Endothelial cell of umbilical vein (primary cell): ENCODE measurements at regions not wholly inside any gene's neighbourhood (a gene's known extent, or its start where the extent isn't known, plus 50 kb on each side); places are given as distances from the start of the nearest gene placed in this dataset.

Experiments
- BruUV-seq: library from RNA; stranded (reverse); fragments of 400-500 nt; replicated peaks from 2 replicates; lab custom pipeline; 2021; lab: Mats Ljungman, UMichigan
- CTCF ChIA-PET: fragments of 300-600, 350-600 bp; sonication (Branson Sonifier 250); formaldehyde crosslinking; loops from one replicate; lab custom pipeline; 2021; ENCODE audit warnings: antibody characterized with exemption, inconsistent platforms; lab: Charles Lee
- POLR2A ChIA-PET: fragments of 300-600, 350-600 bp; sonication (Branson Sonifier 250); formaldehyde crosslinking; loops from one replicate; lab custom pipeline; 2021; ENCODE audit warnings: antibody characterized with exemption, inconsistent platforms; lab: Charles Lee
- DNase-seq: peaks from one replicate; pipeline ENCODE4 v3.0.0-alpha.2; 2011; ENCODE audit warnings: low read depth, low spot score
- FAIRE-seq: peaks from 2 replicates; lab custom pipeline; 2011; peaks lifted over from hg19 to GRCh38; lab: Jason Lieb, UNC
- H2AFZ ChIP-seq: 2 replicates; pipeline ENCODE4 v1.6.0; 2012; ENCODE audit warnings: low read depth, low read length, control low read depth, inconsistent platforms
- H3K27ac ChIP-seq: 2 replicates; pipeline ENCODE4 v1.5.1; 2011; ENCODE audit warnings: low read depth, mild to moderate bottlenecking, control low read depth, low read length, moderate library complexity; ENCODE audit not compliant: insufficient read depth
- H3K27me3 ChIP-seq, 2 experiments: 2 replicates each; pipeline versions ENCODE4 v1.6.0 to v1.6.1; 2011; ENCODE audit warnings: low read length in 2 of 2, mixed read lengths in 1 of 2; ENCODE audit not compliant: control insufficient read depth in 2 of 2, insufficient read depth in 2 of 2
- H3K36me3 ChIP-seq, 2 experiments: 2 replicates in 1 of 2; 3 replicates in 1 of 2; pipeline ENCODE4 v1.5.1; 2011; ENCODE audit warnings: low read length in 2 of 2, mild to moderate bottlenecking in 1 of 2, moderate library complexity in 1 of 2; ENCODE audit not compliant: control insufficient read depth in 2 of 2, insufficient read depth in 2 of 2; ENCODE audit errors: extremely low read depth in 1 of 2
- H3K4me1 ChIP-seq: 3 replicates; pipeline ENCODE4 v1.5.1; 2011; ENCODE audit warnings: mild to moderate bottlenecking, low read length; ENCODE audit not compliant: control insufficient read depth, insufficient read depth; ENCODE audit errors: extremely low read depth
- H3K4me2 ChIP-seq: 2 replicates; pipeline ENCODE4 v1.6.1; 2011; ENCODE audit warnings: low read length, control low read depth, mixed read lengths; ENCODE audit not compliant: insufficient read depth
- H3K4me3 ChIP-seq, 3 experiments: fragments of 200-600 bp in 1 of 3; sonication (generic), shearing (Covaris generic) in 1 of 3; replicated peaks in 1 of 3; 2 replicates each; pipeline ENCODE4 v1.5.1; 2011 to 2016; ENCODE audit warnings: control low read depth in 3 of 3, low read length in 3 of 3, mild to moderate bottlenecking in 2 of 3, inconsistent platforms in 1 of 3, low read depth in 1 of 3, moderate library complexity in 1 of 3; ENCODE audit not compliant: insufficient read depth in 1 of 3
- H3K79me2 ChIP-seq: 2 replicates; pipeline ENCODE4 v1.6.0; 2012; ENCODE audit warnings: low read length, inconsistent platforms; ENCODE audit not compliant: control insufficient read depth, insufficient read depth
- H3K9ac ChIP-seq: replicated peaks from 2 replicates; pipeline ENCODE3; 2011; ENCODE audit warnings: low read length, control low read depth; ENCODE audit not compliant: insufficient read depth; ENCODE audit errors: extremely low read depth
- H3K9me1 ChIP-seq: replicated peaks from 3 replicates; pipeline ENCODE4 v1.6.0; 2011; ENCODE audit warnings: mild to moderate bottlenecking, low read length; ENCODE audit not compliant: control insufficient read depth, insufficient read depth; ENCODE audit errors: extremely low read depth
- H3K9me3 ChIP-seq: replicated peaks from 2 replicates; pipeline ENCODE4 v1.5.1; 2012; ENCODE audit warnings: low read length, inconsistent platforms; ENCODE audit not compliant: control insufficient read depth, insufficient read depth
- H4K20me1 ChIP-seq: replicated peaks from 2 replicates; pipeline ENCODE3; 2011; ENCODE audit warnings: mild to moderate bottlenecking, low read length; ENCODE audit not compliant: control insufficient read depth, insufficient read depth; ENCODE audit errors: extremely low read depth
- EZH2 ChIP-seq: IDR thresholded peaks from 2 replicates; pipeline ENCODE4 v1.6.1; 2012; ENCODE audit warnings: borderline replicate concordance, low read depth, mild to moderate bottlenecking, moderate library complexity, low read length, inconsistent platforms; ENCODE audit not compliant: severe bottlenecking
- FOS ChIP-seq: IDR thresholded peaks from 2 replicates; pipeline ENCODE4 v1.6.1; 2011; ENCODE audit warnings: mild to moderate bottlenecking, low read length, moderate library complexity, borderline replicate concordance; ENCODE audit not compliant: insufficient read depth
- GATA2 ChIP-seq: IDR thresholded peaks from 2 replicates; pipeline ENCODE4 v1.7.0; 2011; ENCODE audit warnings: low read depth, mild to moderate bottlenecking, moderate library complexity, mixed read lengths, low read length; ENCODE audit not compliant: insufficient read length, insufficient read depth
- JUN ChIP-seq: IDR thresholded peaks from 2 replicates; pipeline ENCODE4 v1.6.1; 2011; ENCODE audit warnings: borderline replicate concordance, low read depth; ENCODE audit not compliant: insufficient read length, insufficient read depth
- MYC ChIP-seq: IDR thresholded peaks from one replicate; pipeline ENCODE4 v1.6.1; 2011; ENCODE audit warnings: mild to moderate bottlenecking, low read depth, low read length
- POLR2A ChIP-seq: IDR thresholded peaks from 2 replicates; pipeline ENCODE4 v1.6.1; 2012; ENCODE audit warnings: low read depth, mild to moderate bottlenecking, control low read depth, low read length
- POLR2AphosphoS5 ChIP-seq: IDR thresholded peaks from 2 replicates; pipeline ENCODE4 v1.6.1; 2012; ENCODE audit warnings: low read depth, mild to moderate bottlenecking, control low read depth, low read length, moderate library complexity; ENCODE audit not compliant: insufficient read depth
- dilution Hi-C: fragments of 300-500 bp; cut with MboI; formaldehyde crosslinking; loops from one replicate; pipeline ENCODE4 v1.15.0; 2019; ENCODE audit warnings: low sequenced_read_pairs; ENCODE audit not compliant: extremely low pct_ligation_motif_present
- intact Hi-C: fragments of 100-400 bp; cut with micrococcal nuclease; formaldehyde crosslinking; loops from one replicate; pipeline ENCODE4 v1.10.0; 2022
- TF ChIP-seq, protein P1 (sequence below), 2 donors: IDR thresholded peaks; 1 replicate in 1 of 2; 2 replicates in 1 of 2; pipeline ENCODE4 v1.5.1; 2011; ENCODE audit warnings: low read length in 2 of 2, mild to moderate bottlenecking in 2 of 2, moderate library complexity in 2 of 2, control low read depth in 1 of 2, inconsistent platforms in 1 of 2, low read depth in 1 of 2; ENCODE audit not compliant: insufficient read depth in 1 of 2; ENCODE audit errors: extremely low read depth in 1 of 2
- TF ChIP-seq, protein P2 (sequence below): IDR thresholded peaks from 2 replicates; pipeline ENCODE4 v1.6.1; 2011; ENCODE audit not compliant: insufficient read depth, insufficient read length

DNA sequence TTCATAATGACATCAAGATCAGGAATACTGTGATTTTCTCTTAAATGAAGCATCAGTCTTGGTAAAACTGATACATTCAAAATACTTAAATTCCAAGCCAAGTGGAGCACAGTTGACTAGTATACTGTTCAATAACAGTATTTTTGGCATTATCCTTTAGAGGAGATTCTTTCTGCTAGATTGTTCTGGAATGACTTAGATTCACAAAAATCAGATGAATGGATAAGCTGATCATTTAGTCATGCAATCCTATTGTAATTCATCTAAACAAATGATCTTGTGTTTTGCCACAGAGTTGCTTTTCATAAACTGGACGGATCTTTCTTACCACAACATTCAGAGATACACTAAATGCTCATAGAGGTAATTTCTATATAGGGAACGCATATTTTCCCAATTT, 232.0 kb downstream of the CXXC4 start:
- TF ChIP-seq, protein P1, sequence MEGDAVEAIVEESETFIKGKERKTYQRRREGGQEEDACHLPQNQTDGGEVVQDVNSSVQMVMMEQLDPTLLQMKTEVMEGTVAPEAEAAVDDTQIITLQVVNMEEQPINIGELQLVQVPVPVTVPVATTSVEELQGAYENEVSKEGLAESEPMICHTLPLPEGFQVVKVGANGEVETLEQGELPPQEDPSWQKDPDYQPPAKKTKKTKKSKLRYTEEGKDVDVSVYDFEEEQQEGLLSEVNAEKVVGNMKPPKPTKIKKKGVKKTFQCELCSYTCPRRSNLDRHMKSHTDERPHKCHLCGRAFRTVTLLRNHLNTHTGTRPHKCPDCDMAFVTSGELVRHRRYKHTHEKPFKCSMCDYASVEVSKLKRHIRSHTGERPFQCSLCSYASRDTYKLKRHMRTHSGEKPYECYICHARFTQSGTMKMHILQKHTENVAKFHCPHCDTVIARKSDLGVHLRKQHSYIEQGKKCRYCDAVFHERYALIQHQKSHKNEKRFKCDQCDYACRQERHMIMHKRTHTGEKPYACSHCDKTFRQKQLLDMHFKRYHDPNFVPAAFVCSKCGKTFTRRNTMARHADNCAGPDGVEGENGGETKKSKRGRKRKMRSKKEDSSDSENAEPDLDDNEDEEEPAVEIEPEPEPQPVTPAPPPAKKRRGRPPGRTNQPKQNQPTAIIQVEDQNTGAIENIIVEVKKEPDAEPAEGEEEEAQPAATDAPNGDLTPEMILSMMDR (IDR thresholded peaks at IDR 0.05; ENCODE audit: extremely low read depth in 1 of 2, insufficient read depth in 1 of 2, low read depth in 1 of 2, low read length in 2 of 2), result no peak
- TF ChIP-seq GATA2 (no peak), JUN (no peak), FOS (no peak), MYC (no peak), POLR2AphosphoS5 (no peak), POLR2A (no peak), EZH2 (no peak)
- TF ChIP-seq, protein P2, sequence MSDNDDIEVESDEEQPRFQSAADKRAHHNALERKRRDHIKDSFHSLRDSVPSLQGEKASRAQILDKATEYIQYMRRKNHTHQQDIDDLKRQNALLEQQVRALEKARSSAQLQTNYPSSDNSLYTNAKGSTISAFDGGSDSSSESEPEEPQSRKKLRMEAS, result no peak
- BruUV-seq, result no TSS peak
- no peak overlapping the region for H3K9ac ChIP-seq
- no peaks in the 10 kb centered on the region for H3K79me2 ChIP-seq
- no peak overlapping the region for H3K4me2 ChIP-seq
- intact Hi-C loops (no loop called here), dilution Hi-C loops (no loop called here)
- no peak overlapping the region for H2AFZ ChIP-seq
- H3K4me1 ChIP-seq, result no peaks in the 10 kb centered on the region
- DNase-seq, result no peak
- ChIA-PET POLR2A (no interaction called here), CTCF (no interaction called here)
- no peaks in the 10 kb centered on the region for H3K9me1 ChIP-seq
- no peaks in the 10 kb centered on the region for H3K27me3 ChIP-seq
- H4K20me1 ChIP-seq, result no peaks in the 10 kb centered on the region
- no peak overlapping the region for H3K4me3 ChIP-seq
- no peaks in the 10 kb centered on the region for H3K36me3 ChIP-seq
- H3K9me3 ChIP-seq, result no peaks in the 10 kb centered on the region
- H3K27ac ChIP-seq, result no peak overlapping the region
- FAIRE-seq, result no peak
